Right lobe of liver (tissue), 4 donors: ENCODE measurements at regions not wholly inside any gene's neighbourhood (a gene's known extent, or its start where the extent isn't known, plus 50 kb on each side); places are given as distances from the start of the nearest gene placed in this dataset.
"Not testable (repeated sequence)": the region's sequence is repeated elsewhere in the genome, so short reads cannot be mapped to it uniquely, and the experiment has no call there.

ENCODE experiments used
- POLR2A ChIP-seq: fragments of 450-650 bp; IDR thresholded peaks from one replicate; pipeline ENCODE4 v1.6.1; 2017; ENCODE audit warnings: antibody characterized with exemption, mild to moderate bottlenecking
- TF ChIP-seq, protein P1 (sequence below), 4 donors: fragments of 200-600 bp in 3 of 4; fragments of 450-650 bp in 1 of 4; IDR thresholded peaks; one replicate each; pipeline versions ENCODE4 v1.5.1 to v1.8.0; 2016 to 2022; ENCODE audit warnings: antibody characterized with exemption in 4 of 4, mild to moderate bottlenecking in 2 of 4
- donor health status: DM: no; HTN: no; CAD: no.
- donor health status: DM: no; HTN: no; CAD: no.
- donor health status: DM: no; HTN: yes; CAD: no.

DNA sequence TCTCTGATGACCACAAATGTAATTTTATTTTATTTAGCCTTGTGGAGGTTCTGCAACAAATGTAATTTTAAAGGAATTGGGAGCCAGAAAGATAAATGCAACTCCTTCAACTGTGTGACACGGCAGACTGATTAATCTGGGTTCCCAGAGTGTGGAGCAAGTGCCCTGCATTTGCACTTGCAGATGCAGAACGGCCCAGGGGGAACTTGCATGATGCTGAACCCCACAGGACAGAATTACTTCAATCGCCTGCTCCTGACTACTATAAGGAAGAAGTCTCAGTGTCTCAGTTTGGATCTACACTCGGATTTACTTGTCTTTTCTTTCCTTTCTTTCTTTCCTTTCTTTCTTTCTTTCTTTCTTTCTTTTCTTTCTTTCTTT lies 107.2 kb upstream of the ACBD5 start:
- TF ChIP-seq, protein P1, sequence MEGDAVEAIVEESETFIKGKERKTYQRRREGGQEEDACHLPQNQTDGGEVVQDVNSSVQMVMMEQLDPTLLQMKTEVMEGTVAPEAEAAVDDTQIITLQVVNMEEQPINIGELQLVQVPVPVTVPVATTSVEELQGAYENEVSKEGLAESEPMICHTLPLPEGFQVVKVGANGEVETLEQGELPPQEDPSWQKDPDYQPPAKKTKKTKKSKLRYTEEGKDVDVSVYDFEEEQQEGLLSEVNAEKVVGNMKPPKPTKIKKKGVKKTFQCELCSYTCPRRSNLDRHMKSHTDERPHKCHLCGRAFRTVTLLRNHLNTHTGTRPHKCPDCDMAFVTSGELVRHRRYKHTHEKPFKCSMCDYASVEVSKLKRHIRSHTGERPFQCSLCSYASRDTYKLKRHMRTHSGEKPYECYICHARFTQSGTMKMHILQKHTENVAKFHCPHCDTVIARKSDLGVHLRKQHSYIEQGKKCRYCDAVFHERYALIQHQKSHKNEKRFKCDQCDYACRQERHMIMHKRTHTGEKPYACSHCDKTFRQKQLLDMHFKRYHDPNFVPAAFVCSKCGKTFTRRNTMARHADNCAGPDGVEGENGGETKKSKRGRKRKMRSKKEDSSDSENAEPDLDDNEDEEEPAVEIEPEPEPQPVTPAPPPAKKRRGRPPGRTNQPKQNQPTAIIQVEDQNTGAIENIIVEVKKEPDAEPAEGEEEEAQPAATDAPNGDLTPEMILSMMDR (IDR thresholded peaks at IDR 0.05) = not testable (repeated sequence)
- TF ChIP-seq POLR2A = not testable (repeated sequence)
